IMR-90 (cell line): ENCODE measurements at regions not wholly inside any gene's neighbourhood (a gene's known extent, or its start where the extent isn't known, plus 50 kb on each side); places are given as distances from the start of the nearest gene placed in this dataset.

ENCODE experiments used
- BHLHE40 ChIP-seq: fragments of 150-350 bp; IDR thresholded peaks from 2 replicates; pipeline ENCODE4 v1.6.1; 2016; ENCODE audit warnings: mild to moderate bottlenecking, low read depth, low read length
- FOS ChIP-seq: fragments of 150-350 bp; IDR thresholded peaks from 2 replicates; pipeline ENCODE4 v1.6.1; 2016; ENCODE audit warnings: low read depth, low read length
- MAZ ChIP-seq: IDR thresholded peaks from 2 replicates; pipeline ENCODE4 v1.6.1; 2012; ENCODE audit warnings: low read depth, mild to moderate bottlenecking, low read length, improper control_type of control experiment, moderate library complexity, borderline replicate concordance
- POLR2A ChIP-seq: IDR thresholded peaks from 2 replicates; pipeline ENCODE4 v1.6.1; 2012; ENCODE audit warnings: mild to moderate bottlenecking, low read depth, low read length
- TF ChIP-seq, protein P1 (sequence below): conservative IDR thresholded peaks from 2 replicates; pipeline ENCODE4 v1.5.1; 2012; ENCODE audit warnings: mild to moderate bottlenecking, low read depth, low read length, improper control_type of control experiment
- TF ChIP-seq, protein P2 (sequence below): fragments of 150-350 bp; IDR thresholded peaks from 2 replicates; pipeline ENCODE4 v1.6.1; 2016; ENCODE audit warnings: low read depth, mild to moderate bottlenecking, low read length, moderate library complexity, borderline replicate concordance

GRCh38 chrX:3521396-3521795 is 174.9 kb upstream of the MXRA5 start:
- TF ChIP-seq, protein P1, sequence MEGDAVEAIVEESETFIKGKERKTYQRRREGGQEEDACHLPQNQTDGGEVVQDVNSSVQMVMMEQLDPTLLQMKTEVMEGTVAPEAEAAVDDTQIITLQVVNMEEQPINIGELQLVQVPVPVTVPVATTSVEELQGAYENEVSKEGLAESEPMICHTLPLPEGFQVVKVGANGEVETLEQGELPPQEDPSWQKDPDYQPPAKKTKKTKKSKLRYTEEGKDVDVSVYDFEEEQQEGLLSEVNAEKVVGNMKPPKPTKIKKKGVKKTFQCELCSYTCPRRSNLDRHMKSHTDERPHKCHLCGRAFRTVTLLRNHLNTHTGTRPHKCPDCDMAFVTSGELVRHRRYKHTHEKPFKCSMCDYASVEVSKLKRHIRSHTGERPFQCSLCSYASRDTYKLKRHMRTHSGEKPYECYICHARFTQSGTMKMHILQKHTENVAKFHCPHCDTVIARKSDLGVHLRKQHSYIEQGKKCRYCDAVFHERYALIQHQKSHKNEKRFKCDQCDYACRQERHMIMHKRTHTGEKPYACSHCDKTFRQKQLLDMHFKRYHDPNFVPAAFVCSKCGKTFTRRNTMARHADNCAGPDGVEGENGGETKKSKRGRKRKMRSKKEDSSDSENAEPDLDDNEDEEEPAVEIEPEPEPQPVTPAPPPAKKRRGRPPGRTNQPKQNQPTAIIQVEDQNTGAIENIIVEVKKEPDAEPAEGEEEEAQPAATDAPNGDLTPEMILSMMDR, result no peak
- no peak for TF ChIP-seq BHLHE40
- no peak for TF ChIP-seq FOS
- no peak for TF ChIP-seq MAZ
- no peak for TF ChIP-seq POLR2A
- TF ChIP-seq, protein P2, sequence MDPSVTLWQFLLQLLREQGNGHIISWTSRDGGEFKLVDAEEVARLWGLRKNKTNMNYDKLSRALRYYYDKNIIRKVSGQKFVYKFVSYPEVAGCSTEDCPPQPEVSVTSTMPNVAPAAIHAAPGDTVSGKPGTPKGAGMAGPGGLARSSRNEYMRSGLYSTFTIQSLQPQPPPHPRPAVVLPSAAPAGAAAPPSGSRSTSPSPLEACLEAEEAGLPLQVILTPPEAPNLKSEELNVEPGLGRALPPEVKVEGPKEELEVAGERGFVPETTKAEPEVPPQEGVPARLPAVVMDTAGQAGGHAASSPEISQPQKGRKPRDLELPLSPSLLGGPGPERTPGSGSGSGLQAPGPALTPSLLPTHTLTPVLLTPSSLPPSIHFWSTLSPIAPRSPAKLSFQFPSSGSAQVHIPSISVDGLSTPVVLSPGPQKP, result no peak
